NCI-H69 (cell line): ENCODE measurements at regions not wholly inside any gene's neighbourhood (a gene's known extent, or its start where the extent isn't known, plus 50 kb on each side); places are given as distances from the start of the nearest gene placed in this dataset.

Source experiments
- DNase-seq: peaks from one replicate; lab custom pipeline; 2025; lab: John Stamatoyannopoulos, UW

DNA sequence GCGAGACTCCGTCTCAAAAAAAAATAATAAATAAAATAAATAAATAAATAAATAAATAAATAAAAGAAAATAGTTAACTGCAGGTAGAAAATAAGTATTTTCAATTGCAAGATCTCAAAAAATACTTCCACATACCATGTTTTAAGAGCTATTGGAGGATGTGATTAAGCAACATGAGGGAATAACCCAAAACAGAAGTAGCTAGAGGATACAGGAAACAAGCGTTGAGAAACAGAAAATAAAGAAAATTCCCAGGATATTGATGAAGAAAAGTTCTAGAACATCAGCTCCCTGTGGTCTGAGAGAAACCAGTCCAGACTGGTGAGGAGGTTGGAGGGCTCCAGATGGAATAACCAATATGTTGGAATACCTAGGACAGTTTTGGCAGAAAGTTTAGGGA is 57.3 kb upstream of the RND3 start:
- no peak for DNase-seq

DNA sequence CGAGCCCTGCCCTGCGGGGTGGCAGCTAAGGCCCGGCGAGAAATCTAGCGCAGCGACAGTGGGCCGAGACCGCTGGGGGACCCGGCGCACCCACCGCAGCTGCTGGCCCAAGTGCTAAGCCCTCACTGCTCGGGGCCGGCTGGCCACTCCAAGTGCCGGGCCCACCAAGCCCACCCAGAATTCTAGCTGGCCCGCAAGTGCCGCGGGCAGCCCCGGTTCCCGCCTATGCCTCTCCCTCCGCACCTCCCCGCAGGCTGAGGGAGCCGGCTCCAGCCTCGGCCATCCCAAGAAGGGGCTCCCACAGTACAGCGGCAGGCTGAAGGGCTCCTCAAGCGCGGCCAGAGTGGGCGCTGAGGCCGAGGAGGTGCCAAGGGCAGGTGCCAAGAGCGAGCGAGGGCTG is 55.2 kb upstream of the RND3 start:
- no peak for DNase-seq

DNA sequence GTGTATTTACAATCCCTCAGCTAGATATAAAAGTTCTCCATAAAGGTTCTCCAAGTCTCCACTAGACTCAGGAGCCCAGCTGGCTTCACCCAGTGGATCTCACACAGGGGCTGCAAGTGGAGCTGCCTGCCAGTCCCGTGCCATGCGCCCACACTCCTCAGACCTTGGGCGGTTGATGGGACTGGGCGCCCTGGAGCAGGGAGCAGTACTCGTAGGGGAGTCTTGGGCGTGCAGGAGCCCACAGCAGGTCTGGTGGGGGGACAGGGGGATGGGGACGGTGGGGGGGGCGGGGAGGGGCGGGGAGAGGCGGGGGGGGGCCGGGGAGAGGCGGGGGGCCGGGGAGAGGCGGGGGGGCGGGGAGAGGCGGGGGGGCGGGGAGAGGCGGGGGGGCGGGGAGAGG is 54.7 kb upstream of the RND3 start:
- no peak for DNase-seq

DNA sequence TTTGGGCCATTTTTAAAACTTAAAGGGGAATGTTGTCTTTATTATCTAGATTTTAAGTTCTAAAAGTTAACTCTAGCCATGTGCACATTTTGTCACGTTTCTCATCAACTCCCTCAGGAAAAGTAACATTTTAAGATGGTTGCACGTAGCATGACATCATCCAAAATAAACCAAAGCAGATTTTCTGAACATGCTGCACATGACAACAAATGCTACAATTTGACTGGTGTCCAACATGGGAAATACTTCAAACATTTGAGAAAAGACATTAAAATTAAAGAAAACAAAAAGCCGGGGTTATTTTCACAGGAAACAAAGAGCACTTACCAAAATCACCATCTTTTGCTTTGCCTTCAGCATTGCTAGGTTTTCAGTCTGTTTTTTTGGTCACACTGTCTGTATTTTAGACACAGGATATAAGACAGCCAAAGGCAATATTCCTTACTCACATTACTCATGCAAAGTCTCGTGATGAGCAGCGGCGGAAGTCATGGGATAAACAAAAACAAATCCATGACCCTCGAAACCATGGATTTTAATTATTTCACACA is 51.3 kb upstream of the RND3 start:
- DNase-seq = no peak
